ENCODE measurements at regions not wholly inside any gene's neighbourhood (a gene's known extent, or its start where the extent isn't known, plus 50 kb on each side); places are given as distances from the start of the nearest gene placed in this dataset.

DNA sequence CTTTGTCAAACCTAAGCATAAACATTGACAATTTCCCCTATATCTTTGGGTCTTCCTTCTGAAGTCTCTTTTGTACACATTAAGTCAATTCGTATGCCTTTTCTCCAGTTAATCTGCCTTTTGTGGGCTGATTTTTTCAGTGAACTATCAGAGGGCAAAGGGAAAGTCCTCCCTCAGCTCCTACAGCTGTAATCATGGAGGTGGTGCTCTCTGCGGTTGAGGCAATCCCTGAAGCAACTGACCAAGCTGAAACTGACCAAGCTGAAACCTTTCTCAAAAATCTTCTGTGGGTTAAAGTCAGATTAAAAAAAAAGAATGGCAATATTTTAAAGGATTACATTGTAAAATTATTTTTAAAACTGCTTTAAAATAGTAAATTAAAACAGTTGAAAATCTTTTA, 105.8 kb upstream of the DNAJC10 start:
- no peak overlapping the region for H3K9ac ChIP-seq (ENCODE audit: low read depth in 1 of 2, low read length in 2 of 2)
- H3K27me3 ChIP-seq (ENCODE audit: control insufficient read depth in 4 of 4, insufficient read depth in 4 of 4, low read length in 3 of 4), result no peaks in the 10 kb centered on the region
- H3K36me3 ChIP-seq (ENCODE audit: control insufficient read depth in 4 of 4, insufficient read depth in 3 of 4, low read depth in 1 of 4, low read length in 3 of 4), result no peaks in the 10 kb centered on the region
- no peak overlapping the region for H3K27ac ChIP-seq (ENCODE audit: low read depth in 1 of 2, low read length in 2 of 2)
- 74% methylated on average over 2 of the region's 2 CpGs for WGBS
- DNase-seq (ENCODE audit: low spot score), result no peak
- peaks cover 0 to 3% (median 0%) of the 10 kb centered on the region in 4 donors for H3K9me3 ChIP-seq (ENCODE audit: control insufficient read depth in 4 of 4, low read length in 3 of 4)
- TF ChIP-seq FOXA2 (IDR thresholded peaks at IDR 0.05) (no peak), RAD21 (IDR thresholded peaks at IDR 0.05) (no peak), GABPA (IDR thresholded peaks at IDR 0.05 in 1 of 2, conservative IDR thresholded peaks at IDR 0.05 in 1 of 2) (no peak)
- no peaks in the 10 kb centered on the region for H3K4me1 ChIP-seq (ENCODE audit: control insufficient read depth in 4 of 4, insufficient read depth in 4 of 4, low read length in 3 of 4)
- no peak overlapping the region for H3K4me3 ChIP-seq (ENCODE audit: low read depth in 1 of 3, low read length in 3 of 3)

DNA sequence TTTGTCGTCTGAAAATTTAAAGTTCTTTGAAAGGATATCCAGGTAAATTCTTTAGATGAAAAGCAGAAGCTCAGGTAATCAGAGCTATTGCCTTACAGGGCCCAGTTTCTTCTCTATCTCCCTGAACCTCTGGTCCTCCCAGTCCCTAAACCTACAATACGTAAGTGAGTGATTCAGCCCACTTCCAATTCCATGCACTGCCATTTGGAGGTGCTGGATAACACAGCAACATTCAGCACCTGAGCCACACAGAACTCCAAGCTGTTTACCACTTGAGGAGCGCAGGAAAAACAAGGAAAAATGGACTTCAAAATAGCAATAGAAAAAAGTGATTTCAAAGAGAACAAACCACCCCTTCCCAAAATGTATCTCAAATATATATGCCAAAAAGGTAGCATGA, 105.0 kb upstream of the DNAJC10 start:
- no peak overlapping the region for H3K9ac ChIP-seq (ENCODE audit: low read depth in 1 of 2, low read length in 2 of 2)
- TF ChIP-seq ZBTB33 (IDR thresholded peaks at IDR 0.05), result no peak
- no peaks in the 10 kb centered on the region for H3K27me3 ChIP-seq (ENCODE audit: control insufficient read depth in 4 of 4, insufficient read depth in 4 of 4, low read length in 3 of 4)
- no peak for DNase-seq (ENCODE audit: low spot score)
- H3K27ac ChIP-seq (ENCODE audit: low read depth in 1 of 2, low read length in 2 of 2), result no peak overlapping the region
- no peaks in the 10 kb centered on the region for H3K36me3 ChIP-seq (ENCODE audit: control insufficient read depth in 4 of 4, insufficient read depth in 3 of 4, low read depth in 1 of 4, low read length in 3 of 4)
- H3K4me3 ChIP-seq (ENCODE audit: low read depth in 1 of 3, low read length in 3 of 3), result no peak overlapping the region
- WGBS, result 89% methylated on average over 3 of the region's 3 CpGs
- no peaks in the 10 kb centered on the region for H3K4me1 ChIP-seq (ENCODE audit: control insufficient read depth in 4 of 4, insufficient read depth in 4 of 4, low read length in 3 of 4)
- H3K9me3 ChIP-seq (ENCODE audit: control insufficient read depth in 4 of 4, low read length in 3 of 4), result peaks cover 0 to 3% (median 0%) of the 10 kb centered on the region in 4 donors

- no peaks in the 10 kb centered on the region for H3K27me3 ChIP-seq (ENCODE audit: control insufficient read depth in 4 of 4, insufficient read depth in 4 of 4, low read length in 3 of 4)
- H3K4me3 ChIP-seq (ENCODE audit: low read depth in 1 of 3, low read length in 3 of 3), result no peak overlapping the region
- H3K9me3 ChIP-seq (ENCODE audit: control insufficient read depth in 4 of 4, low read length in 3 of 4), result no peaks in the 10 kb centered on the region
- H3K27ac ChIP-seq (ENCODE audit: low read depth in 1 of 2, low read length in 2 of 2), result no peak overlapping the region
- DNase-seq (ENCODE audit: low spot score), result no peak
- no peak for TF ChIP-seq FOXA1 (IDR thresholded peaks at IDR 0.05)
- no peak for TF ChIP-seq TAF1 (conservative IDR thresholded peaks at IDR 0.05)
- TF ChIP-seq, protein P1, sequence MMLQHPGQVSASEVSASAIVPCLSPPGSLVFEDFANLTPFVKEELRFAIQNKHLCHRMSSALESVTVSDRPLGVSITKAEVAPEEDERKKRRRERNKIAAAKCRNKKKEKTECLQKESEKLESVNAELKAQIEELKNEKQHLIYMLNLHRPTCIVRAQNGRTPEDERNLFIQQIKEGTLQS (IDR thresholded peaks at IDR 0.05), result no peak
- TF ChIP-seq GABPA (IDR thresholded peaks at IDR 0.05 in 1 of 2, conservative IDR thresholded peaks at IDR 0.05 in 1 of 2), result no peak
- TF ChIP-seq YY1 (IDR thresholded peaks at IDR 0.05), result no peak
- no peak for TF ChIP-seq ZBTB33 (IDR thresholded peaks at IDR 0.05)
- TF ChIP-seq MAX (IDR thresholded peaks at IDR 0.05), result no peak
- TF ChIP-seq CTCF (IDR thresholded peaks at IDR 0.05; ENCODE audit: low read depth, low read length, missing input control), result no peak
- TF ChIP-seq HNF4G (IDR thresholded peaks at IDR 0.05), result no peak
- TF ChIP-seq RAD21 (IDR thresholded peaks at IDR 0.05), result no peak
- no peak for TF ChIP-seq NR2F2 (IDR thresholded peaks at IDR 0.05)
- TF ChIP-seq SP1 (IDR thresholded peaks at IDR 0.05), result no peak
- no peaks in the 10 kb centered on the region for H3K36me3 ChIP-seq (ENCODE audit: control insufficient read depth in 4 of 4, insufficient read depth in 3 of 4, low read depth in 1 of 4, low read length in 3 of 4)
- no peaks in the 10 kb centered on the region for H3K4me1 ChIP-seq (ENCODE audit: control insufficient read depth in 4 of 4, insufficient read depth in 4 of 4, low read length in 3 of 4)
- no peak overlapping the region for H3K9ac ChIP-seq (ENCODE audit: low read depth in 1 of 2, low read length in 2 of 2)
These were observed 101.0 kb upstream of the DNAJC10 start for GRCh38 chr2:182615036-182615435.
